Astrocyte of the cerebellum (primary cell): ENCODE measurements at regions not wholly inside any gene's neighbourhood (a gene's known extent, or its start where the extent isn't known, plus 50 kb on each side); places are given as distances from the start of the nearest gene placed in this dataset.

Source experiments
- DNase-seq: peaks from one replicate; pipeline ENCODE4 v3.0.0-alpha.2; 2011; ENCODE audit warnings: low read depth
- H3K4me3 ChIP-seq: 2 replicates; pipeline ENCODE4 v1.5.1; 2011; ENCODE audit warnings: mild to moderate bottlenecking, low read depth, low read length, moderate library complexity
- CTCF ChIP-seq: IDR thresholded peaks from 2 replicates; pipeline ENCODE4 v1.5.1; 2012; ENCODE audit warnings: low read length, low read depth, moderate library complexity, mild to moderate bottlenecking; ENCODE audit errors: missing control alignments
- in situ Hi-C: cut with HindIII; loops from 2 replicates; pipeline ENCODE4 v1.10.0; 2017; ENCODE audit warnings: low sequenced_read_pairs

DNA sequence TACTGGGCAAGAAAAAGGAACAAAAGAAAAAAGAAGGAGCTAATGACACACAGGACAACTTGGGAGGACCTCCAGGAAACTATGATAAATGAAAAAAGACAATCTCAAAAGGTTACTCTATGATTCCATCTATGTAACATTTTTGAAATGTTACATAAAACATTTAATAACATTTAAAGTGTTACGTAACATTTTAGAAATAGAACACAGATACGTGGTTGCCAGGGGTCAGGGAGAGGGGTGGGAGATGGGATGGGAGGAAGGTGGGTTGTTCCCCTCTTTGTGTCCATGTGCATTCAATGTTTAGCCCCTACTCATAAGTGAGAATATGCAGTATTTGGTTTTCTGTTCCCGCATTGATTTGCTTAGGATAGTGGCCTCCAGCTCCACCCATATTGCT is 116.6 kb downstream of the C16orf95 start:
- no peak overlapping the region for H3K4me3 ChIP-seq
- no peak for TF ChIP-seq CTCF
- no peak for DNase-seq
- in situ Hi-C loops: no loop called here

GRCh38 chr16:87201052-87201451 is 116.1 kb downstream of the C16orf95 start:
- H3K4me3 ChIP-seq: no peak overlapping the region
- in situ Hi-C loops: no loop called here
- DNase-seq: peak; percentile 98
- TF ChIP-seq CTCF: no peak

- no peak for DNase-seq
- in situ Hi-C loops: no loop called here
- no peak for TF ChIP-seq CTCF
- no peak overlapping the region for H3K4me3 ChIP-seq
Observed at GRCh38 chr16:87201790-87202189, 115.4 kb downstream of the C16orf95 start.

DNA sequence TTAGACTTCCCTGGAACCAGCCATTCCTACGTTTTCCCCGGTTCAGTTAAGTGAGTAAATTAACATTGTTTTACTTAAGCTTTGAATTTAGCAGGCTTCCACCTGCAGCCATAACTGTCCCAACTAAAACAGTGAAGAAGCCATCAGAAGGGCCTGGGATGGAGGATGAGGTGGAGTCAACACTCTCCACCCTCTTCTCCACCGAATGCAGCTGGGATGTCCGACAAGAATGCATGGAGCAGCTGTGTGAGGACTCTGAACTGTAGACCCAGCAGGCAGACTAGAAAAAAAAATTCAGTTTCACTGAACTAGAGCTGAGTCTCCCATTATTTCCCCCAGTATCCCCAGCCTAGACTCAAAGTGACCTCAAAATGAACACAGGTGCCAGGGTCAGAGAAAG is 114.8 kb downstream of the C16orf95 start:
- H3K4me3 ChIP-seq: no peak overlapping the region
- TF ChIP-seq CTCF: no peak
- in situ Hi-C loops: no loop called here
- no peak for DNase-seq

DNA sequence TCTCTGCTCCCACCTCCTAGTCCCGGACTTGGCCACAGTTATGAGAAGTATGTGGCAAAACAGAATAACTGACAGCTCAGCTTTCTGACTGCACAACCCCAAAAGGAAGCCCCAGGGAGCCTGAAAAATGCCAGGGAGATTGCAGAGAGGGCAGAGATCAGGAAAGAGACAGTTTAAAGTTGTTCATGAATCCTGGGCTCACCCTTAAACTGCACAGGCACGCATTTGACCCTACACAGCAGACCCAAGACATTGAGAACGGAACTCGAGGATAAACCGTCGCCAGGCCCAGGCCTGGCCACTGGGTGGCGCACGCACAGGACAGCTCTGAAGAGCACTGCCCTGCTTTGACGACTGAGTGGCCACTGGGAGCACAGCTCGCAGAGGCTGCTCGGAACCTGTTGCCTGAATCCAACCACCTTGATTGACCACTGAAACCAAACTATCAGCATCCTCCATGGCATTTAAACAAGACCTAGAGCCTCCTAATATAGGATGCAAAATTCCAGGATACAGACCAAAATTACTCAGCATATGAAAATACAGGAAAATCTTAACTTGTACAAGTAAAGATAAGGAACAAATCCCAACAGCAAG is 114.0 kb downstream of the C16orf95 start:
- no peak overlapping the region for H3K4me3 ChIP-seq
- peak; percentile 47 for DNase-seq
- peak; percentile 98 for TF ChIP-seq CTCF
- in situ Hi-C loops: no loop called here

DNA sequence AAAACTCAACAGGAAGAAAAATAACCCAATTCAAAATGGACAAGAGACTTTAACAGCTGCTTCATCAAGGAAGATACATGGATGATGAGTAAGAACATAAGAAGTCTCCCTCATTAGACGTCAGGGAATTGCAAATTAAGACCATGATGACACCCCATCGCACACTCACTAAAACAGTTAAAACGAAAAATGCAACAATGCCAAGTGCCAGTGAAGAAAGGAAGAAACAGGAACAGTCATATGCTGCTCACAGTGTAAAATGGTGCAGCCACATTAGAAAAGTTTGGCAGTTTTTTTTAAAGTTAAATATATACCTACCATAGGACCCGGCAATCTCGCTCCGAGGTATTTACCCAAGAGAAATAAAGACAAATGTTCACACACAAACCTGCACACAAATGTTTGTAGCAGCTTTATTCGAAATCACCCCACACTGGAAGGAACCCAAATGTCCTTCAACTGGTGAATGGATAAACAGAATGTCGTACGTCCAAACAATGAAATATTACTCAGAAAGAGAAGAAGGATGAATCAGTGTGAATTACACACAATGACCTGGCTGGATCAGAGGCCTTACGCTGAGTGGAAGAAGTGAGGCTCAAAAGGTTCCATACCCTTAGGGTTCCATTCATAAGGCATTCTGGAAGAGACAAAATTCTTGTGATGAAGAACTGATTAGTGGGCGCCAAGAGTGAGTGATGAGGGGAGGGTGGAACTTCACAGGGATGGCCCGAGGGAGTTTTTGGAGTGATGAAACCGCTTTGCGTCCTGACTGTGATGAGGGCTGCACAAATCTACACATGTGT is 110.3 kb downstream of the C16orf95 start:
- in situ Hi-C loops: no loop called here
- TF ChIP-seq CTCF: no peak
- H3K4me3 ChIP-seq: no peak overlapping the region
- no peak for DNase-seq
